Peyer's patch (tissue), 4 donors: ENCODE measurements at regions not wholly inside any gene's neighbourhood (a gene's known extent, or its start where the extent isn't known, plus 50 kb on each side); places are given as distances from the start of the nearest gene placed in this dataset.

Experiments used
- CTCF ChIP-seq, 6 experiments: fragments of 450-650 bp in 4 of 6; fragments of 200-600 bp in 2 of 6; sonication (generic) in 1 of 6; IDR thresholded peaks; one replicate each; pipeline ENCODE4 v1.5.1; 2017 to 2019; ENCODE audit warnings: antibody characterized with exemption in 6 of 6, mild to moderate bottlenecking in 3 of 6, moderate library complexity in 1 of 6
- POLR2A ChIP-seq, 2 donors: fragments of 450-650 bp; IDR thresholded peaks; one replicate each; pipeline ENCODE4 v1.5.1; 2017; ENCODE audit warnings: antibody characterized with exemption in 2 of 2, mild to moderate bottlenecking in 2 of 2, moderate library complexity in 2 of 2

GRCh38 chr2:150006591-150006990 lies 419.0 kb upstream of the MMADHC start:
- TF ChIP-seq POLR2A (IDR thresholded peaks at IDR 0.05): no peak
- no peak for TF ChIP-seq CTCF (IDR thresholded peaks at IDR 0.05)
